ENCODE measurements at regions not wholly inside any gene's neighbourhood (a gene's known extent, or its start where the extent isn't known, plus 50 kb on each side); places are given as distances from the start of the nearest gene placed in this dataset.
"Not testable (repeated sequence)": the region's sequence is repeated elsewhere in the genome, so short reads cannot be mapped to it uniquely, and the experiment has no call there.

DNA sequence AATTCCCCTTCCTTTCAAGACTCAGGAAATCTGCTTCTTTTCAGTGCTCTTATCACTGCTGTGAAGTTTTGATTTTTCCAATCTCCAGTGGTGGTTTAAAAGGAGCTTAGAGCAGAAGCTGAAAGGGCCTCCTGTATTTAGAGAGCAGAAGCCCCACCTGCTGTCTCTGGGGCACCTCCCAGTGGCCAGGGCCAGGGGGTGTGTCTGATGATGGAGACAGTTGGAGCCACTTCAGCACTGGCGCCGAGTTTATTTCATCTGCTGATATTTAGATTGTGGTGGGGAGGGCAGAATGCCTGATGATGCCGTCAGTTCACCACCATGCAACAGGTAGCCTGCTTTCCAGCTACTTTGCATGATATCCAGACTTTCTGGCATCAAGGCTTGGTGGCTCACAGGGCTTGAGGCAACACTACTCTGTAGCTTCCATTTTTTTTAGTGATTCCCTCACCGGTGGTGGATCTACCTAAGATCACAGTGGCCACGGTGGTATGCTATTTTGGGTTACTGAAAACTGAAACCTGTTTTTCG is 371.9 kb downstream of the KCNRG start:
- DNase-seq (ENCODE audit: insufficient read length, low spot score) (no peak), FAIRE-seq (no peak)

DNA sequence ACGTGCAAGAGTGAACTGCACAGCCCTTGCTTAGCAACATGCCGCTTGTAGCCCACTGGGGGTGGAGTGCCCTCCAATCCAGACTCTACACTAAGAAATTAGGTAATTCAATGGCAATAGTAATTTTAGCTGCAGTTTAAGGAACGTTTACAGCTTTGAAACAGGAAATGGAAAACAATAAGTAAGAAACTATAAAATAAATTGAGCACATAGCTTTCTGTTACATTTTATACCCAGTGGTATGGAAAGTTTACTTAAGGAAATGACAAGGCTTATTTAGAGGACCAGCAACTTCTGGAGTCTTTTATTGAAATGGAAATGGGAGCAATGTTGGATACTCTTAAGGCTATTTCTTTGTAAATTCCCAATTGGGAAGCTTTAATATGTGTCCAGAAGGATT is 373.2 kb downstream of the KCNRG start:
- TF ChIP-seq SPI1 (IDR thresholded peaks at IDR 0.05; ENCODE audit: low read depth, low read length) = no peak
- no peak for TF ChIP-seq PAX5 (IDR thresholded peaks at IDR 0.05; ENCODE audit: insufficient read depth, low read length, severe bottlenecking)
- TF ChIP-seq POLR2AphosphoS5 (IDR thresholded peaks at IDR 0.05; ENCODE audit: low read depth, low read length) = no peak
- no peak for TF ChIP-seq POU2F2 (IDR thresholded peaks at IDR 0.05; ENCODE audit: low read depth, low read length)
- TF ChIP-seq POLR2A (IDR thresholded peaks at IDR 0.05; ENCODE audit: low read depth, low read length) = no peak
- no peak for DNase-seq (ENCODE audit: insufficient read length, low spot score)
- no peak for FAIRE-seq

More for the DNA sequence above, 371.9 kb downstream of the KCNRG start:
- TF ChIP-seq POLR2AphosphoS5 (IDR thresholded peaks at IDR 0.05; ENCODE audit: low read depth, low read length) (no peak), POU2F2 (IDR thresholded peaks at IDR 0.05; ENCODE audit: low read depth, low read length) (no peak), TAF1 (IDR thresholded peaks at IDR 0.05; ENCODE audit: low read depth, low read length) (no peak), POLR2A (IDR thresholded peaks at IDR 0.05; ENCODE audit: low read depth, low read length) (no peak), PAX5 (IDR thresholded peaks at IDR 0.05; ENCODE audit: insufficient read depth, low read length, severe bottlenecking) (no peak), SPI1 (IDR thresholded peaks at IDR 0.05; ENCODE audit: low read depth, low read length) (no peak)

GRCh38 chr13:50389726-50390125 is 374.5 kb downstream of the KCNRG start:
- DNase-seq (ENCODE audit: insufficient read length, low spot score) (no peak), FAIRE-seq (no peak)
- TF ChIP-seq SPI1 (IDR thresholded peaks at IDR 0.05; ENCODE audit: low read depth, low read length) (no peak), POLR2A (IDR thresholded peaks at IDR 0.05; ENCODE audit: low read depth, low read length) (no peak), POLR2AphosphoS5 (IDR thresholded peaks at IDR 0.05; ENCODE audit: low read depth, low read length) (no peak), PAX5 (IDR thresholded peaks at IDR 0.05; ENCODE audit: insufficient read depth, low read length, severe bottlenecking) (no peak), POU2F2 (IDR thresholded peaks at IDR 0.05; ENCODE audit: low read depth, low read length) (no peak), TAF1 (IDR thresholded peaks at IDR 0.05; ENCODE audit: low read depth, low read length) (no peak)

DNA sequence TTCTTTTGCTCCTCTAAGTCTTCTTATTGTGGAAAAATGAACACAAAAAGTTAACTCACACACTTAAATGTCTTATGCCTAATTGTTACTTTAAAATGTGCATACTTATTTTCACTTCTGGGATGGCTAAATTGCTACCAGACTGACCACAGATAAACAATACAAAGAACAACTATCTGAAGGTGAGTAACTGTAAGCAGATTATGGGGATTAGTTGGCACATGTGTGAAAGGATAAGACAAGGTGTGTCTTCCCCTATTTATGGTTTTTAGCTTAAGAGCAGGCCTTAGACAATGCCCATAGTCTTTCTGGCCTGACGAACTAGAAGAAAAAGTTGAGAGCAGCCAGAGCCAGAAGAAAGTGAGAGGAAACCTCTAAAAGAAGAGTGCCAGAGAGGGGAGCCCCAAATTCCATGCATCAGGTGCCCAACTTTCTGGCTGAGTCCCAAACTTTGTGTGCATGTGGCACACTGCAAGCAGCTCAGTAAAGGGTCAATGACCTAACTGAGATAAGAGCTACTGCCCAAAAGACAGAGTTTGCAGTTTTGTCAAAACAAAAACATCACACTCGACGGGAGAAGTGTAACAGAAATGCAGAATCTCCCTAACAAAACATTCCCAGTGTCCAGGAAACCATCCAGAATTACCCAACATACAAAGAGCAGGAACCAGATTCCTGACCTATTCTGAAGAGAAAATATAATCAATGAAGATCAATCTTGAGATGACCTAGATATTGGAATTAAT is 375.4 kb downstream of the KCNRG start:
- FAIRE-seq = no peak
- DNase-seq (ENCODE audit: insufficient read length, low spot score) = no peak
- TF ChIP-seq POLR2AphosphoS5 (IDR thresholded peaks at IDR 0.05; ENCODE audit: low read depth, low read length) = no peak
- no peak for TF ChIP-seq SPI1 (IDR thresholded peaks at IDR 0.05; ENCODE audit: low read depth, low read length)
- no peak for TF ChIP-seq TAF1 (IDR thresholded peaks at IDR 0.05; ENCODE audit: low read depth, low read length)
- TF ChIP-seq POU2F2 (IDR thresholded peaks at IDR 0.05; ENCODE audit: low read depth, low read length) = no peak
- TF ChIP-seq POLR2A (IDR thresholded peaks at IDR 0.05; ENCODE audit: low read depth, low read length) = no peak
- TF ChIP-seq PAX5 (IDR thresholded peaks at IDR 0.05; ENCODE audit: insufficient read depth, low read length, severe bottlenecking) = no peak

- FAIRE-seq = no peak
- TF ChIP-seq PAX5 (IDR thresholded peaks at IDR 0.05; ENCODE audit: insufficient read depth, low read length, severe bottlenecking) = no peak
- no peak for TF ChIP-seq POU2F2 (IDR thresholded peaks at IDR 0.05; ENCODE audit: low read depth, low read length)
- no peak for TF ChIP-seq POLR2AphosphoS5 (IDR thresholded peaks at IDR 0.05; ENCODE audit: low read depth, low read length)
- no peak for TF ChIP-seq POLR2A (IDR thresholded peaks at IDR 0.05; ENCODE audit: low read depth, low read length)
- TF ChIP-seq TAF1 (IDR thresholded peaks at IDR 0.05; ENCODE audit: low read depth, low read length) = no peak
- no peak for TF ChIP-seq SPI1 (IDR thresholded peaks at IDR 0.05; ENCODE audit: low read depth, low read length)
Observed at GRCh38 chr13:50392977-50393376, 377.7 kb downstream of the KCNRG start.

GRCh38 chr13:50393628-50394027 is 378.4 kb downstream of the KCNRG start:
- TF ChIP-seq PAX5 (IDR thresholded peaks at IDR 0.05; ENCODE audit: insufficient read depth, low read length, severe bottlenecking) (no peak), SPI1 (IDR thresholded peaks at IDR 0.05; ENCODE audit: low read depth, low read length) (no peak), TAF1 (IDR thresholded peaks at IDR 0.05; ENCODE audit: low read depth, low read length) (no peak), POU2F2 (IDR thresholded peaks at IDR 0.05; ENCODE audit: low read depth, low read length) (no peak), POLR2A (IDR thresholded peaks at IDR 0.05; ENCODE audit: low read depth, low read length) (no peak), POLR2AphosphoS5 (IDR thresholded peaks at IDR 0.05; ENCODE audit: low read depth, low read length) (no peak)
- FAIRE-seq (no peak), DNase-seq (ENCODE audit: insufficient read length, low spot score) (no peak)

More at GRCh38 chr13:50392977-50393376, 377.7 kb downstream of the KCNRG start:
- DNase-seq (ENCODE audit: insufficient read length, low spot score) = no peak

GRCh38 chr13:50396001-50396400 is 380.8 kb downstream of the KCNRG start:
- DNase-seq (ENCODE audit: insufficient read length, low spot score) (no peak), FAIRE-seq (no peak)
- TF ChIP-seq POLR2AphosphoS5 (IDR thresholded peaks at IDR 0.05; ENCODE audit: low read depth, low read length) = no peak
- no peak for TF ChIP-seq POLR2A (IDR thresholded peaks at IDR 0.05; ENCODE audit: low read depth, low read length)
- no peak for TF ChIP-seq SPI1 (IDR thresholded peaks at IDR 0.05; ENCODE audit: low read depth, low read length)
- TF ChIP-seq POU2F2 (IDR thresholded peaks at IDR 0.05; ENCODE audit: low read depth, low read length) = no peak
- no peak for TF ChIP-seq TAF1 (IDR thresholded peaks at IDR 0.05; ENCODE audit: low read depth, low read length)
- TF ChIP-seq PAX5 (IDR thresholded peaks at IDR 0.05; ENCODE audit: insufficient read depth, low read length, severe bottlenecking) = no peak

DNA sequence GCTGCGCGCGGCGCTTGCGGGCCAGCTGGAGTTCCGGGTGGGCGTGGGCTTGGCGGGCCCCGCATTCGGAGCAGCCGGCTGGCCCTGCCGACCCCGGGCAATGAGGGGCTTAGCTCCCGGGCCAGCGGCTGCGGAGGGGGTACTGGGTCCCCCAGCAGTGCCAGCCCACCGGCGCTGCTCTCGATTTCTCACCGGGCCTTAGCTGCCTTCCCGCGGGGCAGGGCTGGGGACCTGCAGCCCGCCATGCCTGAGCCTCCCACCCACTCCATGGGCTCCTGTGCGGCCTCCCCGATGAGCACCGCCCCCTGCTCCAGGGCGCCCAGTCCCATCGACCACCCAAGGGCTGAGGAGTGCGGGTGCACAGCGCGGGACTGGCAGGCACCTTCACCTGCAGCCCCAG is 381.4 kb downstream of the KCNRG start:
- not testable (repeated sequence) for DNase-seq (ENCODE audit: insufficient read length, low spot score); FAIRE-seq

- FAIRE-seq (no peak), DNase-seq (ENCODE audit: insufficient read length, low spot score) (no peak)
- TF ChIP-seq SPI1 (IDR thresholded peaks at IDR 0.05; ENCODE audit: low read depth, low read length) (no peak), POU2F2 (IDR thresholded peaks at IDR 0.05; ENCODE audit: low read depth, low read length) (no peak), POLR2AphosphoS5 (IDR thresholded peaks at IDR 0.05; ENCODE audit: low read depth, low read length) (no peak), TAF1 (IDR thresholded peaks at IDR 0.05; ENCODE audit: low read depth, low read length) (no peak)
Observed at GRCh38 chr13:50400035-50400726, 384.9 kb downstream of the KCNRG start.

Measured in GM12891 (cell line).